ENCODE measurements at regions not wholly inside any gene's neighbourhood (a gene's known extent, or its start where the extent isn't known, plus 50 kb on each side); places are given as distances from the start of the nearest gene placed in this dataset.

DNA sequence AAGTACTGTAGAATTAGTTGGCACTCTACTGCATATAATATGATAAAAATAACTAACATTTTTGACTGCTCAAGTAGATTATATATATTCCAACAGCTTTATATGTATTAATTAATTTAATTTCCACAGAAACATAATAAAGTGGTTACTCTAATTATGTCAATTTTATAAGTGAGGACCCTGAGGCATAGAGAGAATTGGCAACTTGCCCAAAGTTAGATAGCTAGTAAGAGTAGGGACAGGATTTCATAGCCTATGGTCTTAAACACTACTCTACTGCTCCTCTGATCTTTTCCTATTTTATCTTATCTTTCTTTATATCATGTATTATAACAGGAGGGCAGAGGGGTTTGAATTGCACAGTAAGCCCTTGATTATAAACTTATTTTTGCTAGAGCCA, 418.7 kb upstream of the SGO1 start:
- TF ChIP-seq POLR2AphosphoS5 (IDR thresholded peaks at IDR 0.05): no peak
- TF ChIP-seq, protein P1, sequence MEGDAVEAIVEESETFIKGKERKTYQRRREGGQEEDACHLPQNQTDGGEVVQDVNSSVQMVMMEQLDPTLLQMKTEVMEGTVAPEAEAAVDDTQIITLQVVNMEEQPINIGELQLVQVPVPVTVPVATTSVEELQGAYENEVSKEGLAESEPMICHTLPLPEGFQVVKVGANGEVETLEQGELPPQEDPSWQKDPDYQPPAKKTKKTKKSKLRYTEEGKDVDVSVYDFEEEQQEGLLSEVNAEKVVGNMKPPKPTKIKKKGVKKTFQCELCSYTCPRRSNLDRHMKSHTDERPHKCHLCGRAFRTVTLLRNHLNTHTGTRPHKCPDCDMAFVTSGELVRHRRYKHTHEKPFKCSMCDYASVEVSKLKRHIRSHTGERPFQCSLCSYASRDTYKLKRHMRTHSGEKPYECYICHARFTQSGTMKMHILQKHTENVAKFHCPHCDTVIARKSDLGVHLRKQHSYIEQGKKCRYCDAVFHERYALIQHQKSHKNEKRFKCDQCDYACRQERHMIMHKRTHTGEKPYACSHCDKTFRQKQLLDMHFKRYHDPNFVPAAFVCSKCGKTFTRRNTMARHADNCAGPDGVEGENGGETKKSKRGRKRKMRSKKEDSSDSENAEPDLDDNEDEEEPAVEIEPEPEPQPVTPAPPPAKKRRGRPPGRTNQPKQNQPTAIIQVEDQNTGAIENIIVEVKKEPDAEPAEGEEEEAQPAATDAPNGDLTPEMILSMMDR (IDR thresholded peaks at IDR 0.05 in 8 of 11, conservative IDR thresholded peaks at IDR 0.05 in 3 of 11): no peak

Measured in spleen (tissue), 7 donors.